ENCODE measurements at regions not wholly inside any gene's neighbourhood (a gene's known extent, or its start where the extent isn't known, plus 50 kb on each side); places are given as distances from the start of the nearest gene placed in this dataset.

- no peak for DNase-seq
Measured at GRCh38 chr2:3138621-3139020, 239.0 kb downstream of the EIPR1 start.

- DNase-seq, result no peak
Measured at GRCh38 chr2:3137651-3138300, 239.8 kb downstream of the EIPR1 start.

GRCh38 chr2:3135676-3136075 lies 241.9 kb downstream of the EIPR1 start:
- no peak for DNase-seq

- DNase-seq, result no peak
Measured at GRCh38 chr2:3134026-3134571, 243.5 kb downstream of the EIPR1 start.

GRCh38 chr2:3132966-3133365 lies 244.7 kb downstream of the EIPR1 start:
- DNase-seq, result no peak

GRCh38 chr2:3132466-3132865 lies 245.2 kb downstream of the EIPR1 start:
- no peak for DNase-seq

- DNase-seq, result no peak
Measured at GRCh38 chr2:3131636-3132326, 245.8 kb downstream of the EIPR1 start.

- no peak for DNase-seq
Measured at GRCh38 chr2:3130889-3131635, 246.6 kb downstream of the EIPR1 start.

- DNase-seq, result no peak
Measured at GRCh38 chr2:3130444-3130843, 247.2 kb downstream of the EIPR1 start.

GRCh38 chr2:3129867-3130266 lies 247.8 kb downstream of the EIPR1 start:
- no peak for DNase-seq

GRCh38 chr2:3128786-3129185 lies 248.8 kb downstream of the EIPR1 start:
- no peak for DNase-seq

- no peak for DNase-seq
Measured at GRCh38 chr2:3127710-3128109, 249.9 kb downstream of the EIPR1 start.

- DNase-seq, result no peak
Measured at GRCh38 chr2:3126911-3127621, 250.6 kb downstream of the EIPR1 start.

GRCh38 chr2:3126171-3126910 lies 251.3 kb downstream of the EIPR1 start:
- DNase-seq, result no peak

GRCh38 chr2:3125761-3126130 lies 251.9 kb downstream of the EIPR1 start:
- no peak for DNase-seq

- DNase-seq, result no peak
Measured at GRCh38 chr2:3125001-3125760, 252.4 kb downstream of the EIPR1 start.

GRCh38 chr2:3122525-3122924 lies 255.1 kb downstream of the EIPR1 start:
- no peak for DNase-seq

GRCh38 chr2:3121601-3122000 lies 256.0 kb downstream of the EIPR1 start:
- no peak for DNase-seq

- no peak for DNase-seq
Measured at GRCh38 chr2:3117650-3118216, 259.9 kb downstream of the EIPR1 start.

GRCh38 chr2:3116371-3116770 lies 261.2 kb downstream of the EIPR1 start:
- no peak for DNase-seq
